ENCODE measurements at regions not wholly inside any gene's neighbourhood (a gene's known extent, or its start where the extent isn't known, plus 50 kb on each side); places are given as distances from the start of the nearest gene placed in this dataset.
"Not testable (repeated sequence)": the region's sequence is repeated elsewhere in the genome, so short reads cannot be mapped to it uniquely, and the experiment has no call there.

DNA sequence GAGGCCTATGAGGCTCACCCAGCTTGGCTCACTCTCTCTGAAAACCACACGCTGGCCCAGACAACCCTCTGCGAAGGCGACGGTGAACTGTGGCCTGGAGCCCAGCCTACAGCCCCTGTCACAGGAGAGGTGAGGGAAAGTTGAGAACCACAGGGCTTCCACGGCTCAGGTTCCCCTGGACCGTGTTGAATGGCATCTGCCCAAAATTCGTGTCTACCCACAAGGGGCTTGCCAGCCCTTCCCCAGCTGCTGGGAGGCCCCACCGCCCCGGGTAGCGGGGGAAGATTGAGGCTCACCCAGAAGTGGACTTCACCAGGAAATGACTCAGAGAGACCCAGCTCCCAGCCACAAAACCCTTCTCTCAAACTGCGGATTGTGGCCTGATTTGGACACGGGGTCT lies 197.1 kb downstream of the CTTN start:
- no peak for DNase-seq

DNA sequence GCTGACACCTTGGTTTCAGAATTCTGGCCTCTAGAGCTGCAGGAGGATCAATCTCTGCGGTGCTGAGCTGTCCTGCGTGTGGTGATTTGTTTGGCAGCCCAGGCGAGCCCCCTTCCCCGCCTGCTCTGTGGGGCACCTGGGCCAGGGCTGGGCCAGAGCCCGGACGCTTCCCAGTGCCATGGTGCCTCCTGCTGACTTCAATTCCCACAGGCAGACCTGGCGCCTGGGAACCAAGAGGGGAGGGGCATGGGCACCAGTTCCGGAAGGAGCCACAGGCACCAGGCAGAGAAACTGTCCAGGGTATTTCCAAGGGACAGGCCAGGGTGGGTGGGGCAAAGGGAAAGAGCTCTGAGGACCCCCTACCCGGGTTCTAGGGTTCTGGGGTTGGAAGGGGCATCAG lies 197.8 kb downstream of the CTTN start:
- DNase-seq, result no peak

DNA sequence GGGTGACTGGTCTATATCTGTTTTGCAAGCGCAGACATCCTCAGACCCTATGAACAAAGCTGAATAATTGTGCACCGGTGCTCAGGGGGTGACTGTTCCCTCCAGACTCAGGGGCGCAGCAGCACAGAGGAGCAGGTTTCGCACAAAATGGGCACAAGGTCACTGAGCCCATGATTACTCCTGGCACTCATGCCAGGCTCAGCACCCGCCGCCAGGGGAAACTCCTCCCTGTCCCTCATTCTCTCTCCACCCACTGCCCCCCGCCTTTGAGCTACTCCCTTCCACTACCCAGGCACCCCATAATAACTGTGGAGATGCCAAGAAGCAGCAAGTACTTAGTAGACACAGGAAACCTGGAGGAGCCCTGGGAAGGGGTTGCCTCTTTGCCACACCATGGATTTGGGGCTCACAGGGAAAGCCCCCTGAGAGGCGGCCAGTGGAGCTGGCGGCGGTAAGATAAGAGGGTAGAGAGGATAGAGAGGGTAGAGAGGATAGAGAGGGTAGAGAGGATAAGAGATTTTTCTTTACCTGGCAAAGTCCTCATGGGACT lies 198.8 kb downstream of the CTTN start:
- no peak for DNase-seq

DNA sequence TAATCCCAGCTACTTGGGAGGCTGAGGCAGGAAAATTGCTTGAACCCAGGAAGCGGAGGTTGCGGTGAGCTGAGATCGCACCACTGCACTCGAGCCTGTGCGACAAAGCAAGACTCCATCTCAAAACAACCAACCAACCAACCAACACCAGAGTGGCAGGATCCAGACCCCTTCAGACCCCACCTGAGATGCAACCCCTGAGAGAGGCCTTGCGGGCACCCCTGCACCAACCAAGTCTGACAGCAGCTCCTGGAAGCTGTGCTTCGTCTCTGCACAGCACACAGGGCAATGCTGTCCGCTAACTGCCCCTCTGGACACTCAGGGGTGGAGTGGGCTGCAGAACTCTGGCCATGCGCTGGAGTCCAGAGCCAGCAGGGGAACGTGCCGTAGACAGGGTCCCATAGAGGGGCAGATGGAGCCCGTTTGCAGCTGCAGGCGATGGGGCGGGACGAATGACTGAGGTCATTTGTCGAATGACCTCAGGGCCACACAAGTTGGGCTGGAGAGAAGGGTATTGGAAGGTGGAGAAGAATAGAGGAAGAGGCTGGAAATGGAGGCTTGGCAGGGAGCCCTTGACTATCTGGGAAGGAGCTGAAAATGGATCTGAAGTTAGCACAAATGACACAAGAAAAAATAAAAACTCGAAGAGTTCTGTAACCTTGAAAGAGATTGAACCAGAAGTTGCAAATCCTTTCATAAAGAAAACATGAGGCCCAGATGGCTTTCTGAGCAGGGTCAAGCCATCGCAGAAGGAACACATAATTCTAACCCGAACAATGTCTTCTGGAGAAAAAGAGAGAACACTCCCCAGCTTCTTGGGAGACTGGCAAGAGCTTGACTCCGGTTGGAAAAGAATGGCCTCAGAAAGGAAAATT lies 199.7 kb downstream of the CTTN start:
- no peak for DNase-seq

DNA sequence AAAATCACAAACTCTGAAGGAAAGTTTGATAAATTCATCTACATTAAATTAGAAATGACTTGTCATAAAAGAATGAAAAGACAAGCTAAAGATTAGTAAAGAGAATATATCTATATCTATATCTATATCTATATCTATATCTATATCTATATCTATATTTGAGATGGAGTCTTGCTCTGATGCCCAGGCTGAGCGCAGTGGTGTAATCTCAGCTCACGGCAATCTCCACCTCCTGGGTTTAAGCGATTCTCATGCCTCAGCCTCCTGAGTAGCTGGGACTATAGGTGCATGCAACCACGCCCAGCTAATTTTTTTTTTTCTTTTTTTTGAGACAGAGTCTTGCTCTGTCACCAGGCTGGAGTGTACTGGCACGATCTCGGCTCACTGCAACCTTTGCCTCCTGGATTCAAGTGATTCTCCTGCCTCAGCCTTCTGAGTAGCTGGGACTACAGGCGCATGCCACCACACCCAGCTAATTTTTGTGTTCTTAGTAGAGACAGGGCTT lies 202.6 kb downstream of the CTTN start:
- DNase-seq, result not testable (repeated sequence)

DNA sequence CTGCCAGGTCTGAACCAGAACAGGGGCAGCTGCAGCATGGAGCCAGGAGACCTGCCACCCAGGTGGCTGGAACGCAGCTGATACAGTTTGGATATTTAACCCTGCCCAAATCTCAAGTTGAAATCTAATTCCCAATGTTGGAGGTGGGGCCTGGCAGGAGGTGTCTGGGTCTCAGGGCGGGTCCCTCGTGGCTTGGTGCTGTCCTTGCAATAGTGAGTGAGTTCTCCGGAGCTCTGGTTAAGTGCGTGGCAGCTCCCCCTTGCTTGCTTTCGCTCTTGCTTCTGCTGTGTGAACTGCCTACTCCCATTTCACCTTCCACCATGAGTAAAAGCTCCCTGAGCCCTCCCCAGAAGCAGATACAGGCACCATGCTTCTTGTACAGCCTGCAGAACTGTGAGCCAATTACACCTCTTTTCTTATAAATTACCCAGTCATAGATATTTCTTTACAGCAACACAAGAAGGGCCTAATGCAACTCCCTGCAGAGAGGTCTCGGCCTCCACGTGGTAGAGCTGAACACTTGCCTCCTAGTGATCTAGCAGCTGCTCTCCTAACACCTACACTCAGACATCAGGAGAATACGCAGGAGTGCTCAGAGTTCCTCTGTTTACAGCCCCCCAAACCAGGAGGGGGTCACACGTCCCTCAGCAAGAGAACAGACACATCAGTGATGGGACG lies 203.7 kb downstream of the CTTN start:
- no peak for DNase-seq

DNA sequence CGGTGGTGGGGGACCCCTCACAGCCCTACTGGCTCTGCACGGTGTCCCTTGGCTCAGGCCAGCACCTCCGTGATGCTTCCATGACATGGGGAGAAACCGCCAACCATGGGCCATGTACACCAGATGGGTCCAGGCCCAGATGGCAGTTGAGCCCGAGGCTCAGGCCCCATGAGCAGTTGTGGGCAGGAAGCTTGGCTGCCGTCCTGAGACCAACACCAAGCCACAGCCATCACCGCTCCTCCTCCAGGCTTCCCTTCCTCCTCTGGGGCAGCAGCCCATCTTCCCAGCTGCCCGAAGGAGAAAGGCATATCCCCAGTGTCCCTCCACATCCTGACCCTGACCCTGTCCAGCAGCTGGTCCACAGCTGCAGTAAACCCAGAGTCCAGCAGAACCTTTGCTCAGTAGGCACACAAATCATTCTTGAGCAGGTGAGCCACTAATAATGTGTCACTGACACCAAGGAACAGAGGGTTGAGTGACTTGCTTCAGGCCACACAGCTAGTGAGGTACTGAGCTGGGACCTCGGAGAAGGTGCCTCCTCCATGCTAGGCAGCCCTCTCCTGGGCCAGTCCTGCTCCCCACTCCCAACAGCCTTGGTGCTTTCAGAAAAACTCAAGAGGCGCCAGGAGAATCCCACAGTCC lies 204.9 kb downstream of the CTTN start:
- DNase-seq, result no peak

DNA sequence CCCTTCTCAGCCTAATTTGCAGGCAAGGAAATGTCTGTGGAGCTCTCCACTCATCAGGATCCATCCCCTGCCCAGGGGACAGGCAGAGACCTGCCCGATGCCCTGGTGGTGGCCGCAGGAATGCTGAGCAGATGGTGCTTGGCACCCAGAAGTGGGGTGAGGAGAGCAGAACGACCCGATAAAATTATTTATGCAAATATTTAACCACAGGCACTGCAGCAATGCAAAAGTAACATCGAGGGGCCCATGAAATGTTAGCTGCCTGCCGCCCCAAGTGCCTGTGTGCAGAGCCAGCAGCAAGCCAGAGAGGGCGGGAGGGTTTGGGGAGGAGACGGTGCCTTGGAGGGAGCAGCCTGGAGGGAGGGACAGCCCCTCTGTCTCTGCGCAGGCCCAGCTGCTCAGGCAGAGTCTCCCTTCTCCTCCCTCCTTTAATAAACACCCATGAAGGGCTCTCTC lies 205.5 kb downstream of the CTTN start:
- DNase-seq, result no peak

DNA sequence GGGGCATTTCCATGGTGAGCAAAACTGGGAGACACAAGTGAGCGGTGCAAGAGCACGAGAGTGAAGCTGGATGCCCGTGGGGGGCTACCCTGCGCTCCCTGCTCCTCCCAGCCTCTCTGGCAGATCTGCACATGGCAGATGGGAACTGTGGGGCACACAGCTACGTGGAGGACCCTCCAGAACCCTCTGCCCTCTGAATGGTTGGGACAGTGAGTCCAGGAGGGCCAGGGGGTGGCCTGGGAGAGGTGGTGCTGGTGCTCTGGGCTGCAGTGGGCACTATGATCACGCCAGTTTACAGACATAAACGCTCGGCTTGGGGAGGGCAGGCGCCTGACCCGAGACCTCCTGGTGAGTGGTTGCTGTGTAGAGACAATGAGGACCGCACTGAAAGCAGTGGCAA lies 205.9 kb downstream of the CTTN start:
- no peak for DNase-seq

DNA sequence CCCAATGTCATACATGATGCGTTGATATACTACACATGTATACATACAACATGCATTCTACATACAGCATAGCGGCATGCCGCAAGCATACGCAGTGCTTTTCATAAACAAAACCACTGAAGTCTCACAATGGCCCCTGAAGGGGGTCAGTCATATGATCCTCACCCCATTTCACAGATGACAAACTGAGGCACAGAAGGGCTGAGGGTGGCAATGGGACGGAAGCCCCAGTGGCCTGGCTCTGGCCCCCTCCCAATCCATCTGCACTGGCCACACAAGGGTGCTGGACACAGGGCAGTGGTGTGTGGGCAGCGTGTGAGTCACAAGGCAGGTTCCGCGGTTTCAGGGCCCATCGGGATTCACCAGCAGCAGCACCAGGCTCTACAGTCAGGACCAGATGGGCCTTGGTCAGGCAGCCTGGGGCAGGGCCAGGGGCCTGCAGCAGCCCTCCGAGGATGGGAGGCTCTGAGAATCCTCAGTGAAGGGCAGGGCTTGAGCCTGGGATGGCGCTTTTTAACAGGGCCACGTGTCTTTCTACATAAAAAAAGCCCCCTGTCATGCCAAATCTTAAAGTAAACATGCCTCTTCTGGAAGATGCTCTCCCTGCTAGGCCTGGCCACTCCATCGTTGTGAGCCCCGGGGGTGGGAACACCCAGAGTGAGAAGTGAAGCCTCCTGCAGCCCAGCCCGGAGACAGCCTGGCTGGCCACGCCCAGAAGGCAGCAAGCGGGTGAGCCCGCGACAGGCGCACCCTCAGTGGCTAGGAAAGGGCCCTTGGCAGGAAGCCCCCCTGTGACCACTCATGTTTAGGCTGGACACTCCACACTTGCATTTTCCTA lies 206.5 kb downstream of the CTTN start:
- DNase-seq, result no peak

DNA sequence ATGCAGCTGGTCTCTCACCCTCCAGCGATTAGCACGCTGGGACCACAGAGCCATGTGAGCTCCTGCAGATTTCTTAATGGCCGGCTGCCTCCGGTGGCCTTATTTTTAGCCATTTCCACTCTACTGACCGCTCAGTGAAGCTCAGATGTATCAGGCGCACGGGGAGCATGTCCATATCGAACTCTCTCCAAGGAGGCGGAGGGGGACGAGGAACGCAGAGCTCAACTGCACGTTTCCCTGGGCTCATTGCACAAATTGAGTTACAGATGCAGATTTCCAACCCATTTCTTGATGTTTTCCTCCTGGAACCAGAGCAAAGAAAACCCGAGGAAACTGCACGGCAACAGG lies 207.1 kb downstream of the CTTN start:
- DNase-seq, result no peak

DNA sequence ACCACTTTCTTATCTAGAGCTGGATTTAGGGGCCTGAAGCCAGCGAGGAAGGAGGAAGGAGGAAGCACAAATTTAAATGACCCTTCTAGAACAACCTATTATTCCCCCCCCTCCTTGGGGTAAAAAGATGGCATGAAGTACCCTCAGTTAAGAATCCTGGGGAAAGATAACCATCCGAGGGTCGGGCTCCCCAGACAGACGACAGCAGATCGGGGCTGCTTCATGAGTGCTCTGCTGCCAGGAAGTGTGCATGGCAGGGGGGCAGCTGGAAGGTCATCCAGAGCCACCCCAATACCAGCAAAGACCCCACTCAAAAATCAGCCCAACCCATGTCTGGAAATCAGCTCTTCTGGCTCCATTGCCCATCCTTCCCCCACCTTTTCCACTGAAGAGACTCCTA lies 207.5 kb downstream of the CTTN start:
- no peak for DNase-seq

DNA sequence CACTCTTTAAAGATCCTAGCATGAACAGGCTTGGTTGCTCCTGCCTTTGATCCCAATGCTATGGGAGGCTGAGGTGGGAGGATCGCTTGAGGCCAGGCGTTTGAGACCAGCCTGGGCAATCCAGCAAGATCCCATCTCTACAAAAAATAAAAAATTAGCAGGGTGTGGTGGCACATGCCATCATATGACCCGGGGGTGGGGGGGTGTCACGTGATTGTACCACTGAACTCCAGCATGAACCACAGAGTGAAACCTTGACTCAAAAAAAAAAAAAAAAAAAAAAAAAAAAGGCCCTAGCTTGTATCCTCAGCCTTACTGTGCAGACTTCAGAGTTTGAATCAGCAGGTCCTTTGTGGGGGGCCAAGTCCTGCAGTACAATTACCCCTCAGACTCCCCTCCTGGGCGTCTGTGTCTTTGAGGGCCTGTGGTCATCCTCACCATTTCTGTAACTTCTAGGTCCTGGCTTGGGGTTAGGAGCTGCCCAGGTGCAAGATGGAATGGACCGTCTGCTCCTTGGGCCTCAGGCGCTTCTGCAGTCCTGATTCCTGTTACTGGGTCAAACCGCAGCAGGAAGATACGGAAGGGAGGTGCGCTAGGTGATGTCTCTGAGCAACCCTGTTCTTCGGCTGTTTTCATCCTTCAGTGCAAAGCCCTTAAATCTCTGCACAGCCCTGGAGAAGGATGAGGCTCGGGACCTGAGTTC lies 208.1 kb downstream of the CTTN start:
- DNase-seq, result no peak

DNA sequence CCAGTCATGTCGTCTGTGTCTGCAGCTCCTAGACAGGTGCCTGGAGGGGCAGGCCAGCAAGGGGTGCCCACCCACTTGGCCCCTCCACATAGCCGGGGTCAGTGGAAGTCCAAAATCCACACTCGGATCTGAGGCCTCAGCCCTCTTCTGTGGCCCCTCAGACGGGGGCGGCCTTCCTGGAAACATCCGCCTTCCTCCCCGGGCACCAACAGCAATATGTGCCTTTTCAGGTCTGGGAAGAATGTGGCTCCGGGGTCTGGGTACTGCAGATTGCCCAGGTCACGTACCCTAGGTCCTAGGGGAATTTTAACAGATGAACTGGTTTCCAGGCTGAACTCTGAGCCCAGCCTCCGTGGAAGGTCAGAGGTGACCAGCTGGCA lies 208.6 kb downstream of the CTTN start:
- no peak for DNase-seq

DNA sequence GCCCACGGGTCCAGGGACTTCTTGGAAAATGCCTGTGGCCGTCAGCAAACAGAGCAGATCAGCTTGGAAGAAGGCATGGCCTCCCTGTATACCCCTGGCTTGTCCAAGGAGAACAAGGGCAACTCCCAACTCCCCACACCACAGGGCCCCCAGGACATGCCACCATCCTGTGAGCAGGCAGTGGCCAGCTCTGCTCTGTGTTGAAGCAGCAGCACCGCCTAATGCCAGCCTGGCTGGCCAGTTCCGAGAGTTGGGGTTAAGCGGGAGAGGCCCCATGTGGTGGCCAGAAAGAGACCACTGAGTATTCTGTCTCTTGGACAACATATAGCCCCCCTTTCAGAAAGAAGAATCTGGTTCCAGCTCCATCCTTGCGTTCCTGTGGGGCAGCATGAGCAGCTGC lies 209.2 kb downstream of the CTTN start:
- no peak for DNase-seq

DNA sequence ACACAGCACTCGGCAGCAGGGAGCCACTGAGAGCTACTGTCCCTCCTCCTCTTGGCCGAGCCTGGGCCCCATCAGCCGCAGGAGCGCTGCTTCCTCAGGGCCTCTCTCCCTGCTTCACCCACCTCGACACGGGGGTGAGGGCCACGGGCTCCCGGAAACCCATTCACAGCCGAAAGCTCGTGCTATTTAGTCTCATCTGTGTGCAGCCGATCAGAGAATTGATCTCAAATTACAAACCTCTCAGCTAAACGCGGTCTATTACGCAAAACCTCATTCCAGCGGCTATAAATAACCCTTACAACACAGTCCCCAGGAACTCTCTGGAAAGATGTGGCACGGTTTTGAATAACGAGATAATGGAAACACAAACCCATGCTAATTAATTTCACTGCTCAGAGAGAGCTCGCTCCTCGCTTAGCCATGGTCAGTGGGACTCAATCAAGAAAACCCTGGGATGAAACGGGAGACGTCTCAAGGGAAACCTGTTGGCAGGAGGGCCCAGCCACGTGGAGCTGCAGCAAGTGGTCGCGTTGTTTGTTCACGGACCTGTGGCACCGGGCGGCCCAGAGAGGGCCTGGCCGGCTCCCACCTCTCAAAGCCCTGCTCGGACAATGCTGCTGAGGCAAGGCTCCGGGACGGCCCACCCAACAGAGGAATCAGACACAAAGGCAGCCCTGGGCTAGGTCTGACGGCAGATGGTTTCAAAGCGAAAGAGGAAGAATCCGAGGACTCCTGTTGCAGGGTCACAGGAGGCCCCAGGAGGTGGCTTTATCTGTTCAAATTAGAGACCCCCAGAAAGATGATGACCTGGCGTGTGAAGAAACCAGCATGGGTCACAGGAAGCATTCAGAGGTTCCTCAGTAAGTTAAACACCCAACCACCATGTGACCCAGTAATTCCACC lies 210.5 kb downstream of the CTTN start:
- no peak for DNase-seq

DNA sequence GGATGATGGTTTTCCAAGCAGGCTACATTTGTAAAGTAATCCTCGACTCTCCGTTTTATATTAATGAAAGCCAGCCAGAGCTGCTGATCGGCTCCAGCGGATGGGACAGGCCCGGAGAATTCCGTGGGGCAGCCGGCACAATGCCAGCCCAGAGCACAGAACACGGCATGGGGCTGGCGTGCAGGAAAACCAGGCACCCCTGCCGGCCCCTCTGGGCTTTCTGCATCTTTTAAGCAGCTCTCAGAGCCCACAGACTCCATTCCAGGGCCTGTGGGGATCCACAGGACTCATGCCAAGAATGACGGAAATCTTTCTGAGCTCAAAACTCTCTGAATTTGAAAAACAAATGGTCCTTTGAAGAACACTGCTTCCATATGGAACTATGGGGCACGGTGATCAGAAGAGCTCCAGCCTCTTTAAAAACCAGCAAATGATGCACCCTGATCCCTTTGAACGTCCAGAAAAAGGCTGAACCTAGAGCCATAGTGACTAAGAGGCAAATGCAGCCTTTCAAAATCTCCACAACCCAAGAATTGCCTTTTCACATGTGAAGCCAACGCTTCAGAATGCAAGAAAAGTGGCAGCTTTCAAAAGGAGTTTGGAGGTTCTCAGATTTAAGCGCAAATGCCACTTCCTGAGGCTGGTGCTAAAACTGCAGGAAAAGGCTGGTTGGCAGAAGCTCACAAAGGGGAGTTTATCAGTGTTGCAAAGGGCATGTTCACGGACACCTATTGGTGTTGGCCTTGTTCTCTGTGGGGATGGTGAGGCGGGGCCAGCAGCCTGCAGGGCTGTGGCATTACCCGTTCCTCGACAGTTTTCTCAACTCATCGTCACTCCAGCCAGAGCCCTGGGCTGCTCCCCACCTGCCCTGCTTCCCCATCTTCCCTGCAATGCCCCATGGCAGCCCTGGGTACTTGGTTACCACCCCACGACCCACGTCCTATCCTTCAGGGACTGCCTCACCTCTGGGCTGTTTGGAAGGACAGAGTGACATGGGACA lies 212.5 kb downstream of the CTTN start:
- DNase-seq, result no peak

DNA sequence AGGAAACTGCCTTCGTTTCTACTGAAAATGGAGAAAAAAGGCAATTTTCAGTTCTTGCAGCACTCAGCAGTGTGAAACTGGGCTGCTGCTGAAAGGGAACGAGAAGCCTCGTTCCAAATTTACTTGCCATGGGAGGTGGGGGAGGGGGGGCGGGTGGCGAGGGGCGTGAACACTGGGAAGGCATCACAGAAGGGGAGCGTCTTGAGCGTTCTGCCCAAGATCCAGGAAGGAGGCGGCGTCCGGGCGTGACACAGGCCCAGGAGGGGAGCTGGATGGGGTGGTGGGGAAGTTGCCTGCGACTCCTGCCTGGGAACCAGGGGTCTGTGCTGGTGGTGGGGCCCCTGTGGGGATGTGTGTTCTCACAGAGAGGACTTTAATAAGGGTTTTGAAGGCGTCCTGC lies 213.5 kb downstream of the CTTN start:
- no peak for DNase-seq

DNA sequence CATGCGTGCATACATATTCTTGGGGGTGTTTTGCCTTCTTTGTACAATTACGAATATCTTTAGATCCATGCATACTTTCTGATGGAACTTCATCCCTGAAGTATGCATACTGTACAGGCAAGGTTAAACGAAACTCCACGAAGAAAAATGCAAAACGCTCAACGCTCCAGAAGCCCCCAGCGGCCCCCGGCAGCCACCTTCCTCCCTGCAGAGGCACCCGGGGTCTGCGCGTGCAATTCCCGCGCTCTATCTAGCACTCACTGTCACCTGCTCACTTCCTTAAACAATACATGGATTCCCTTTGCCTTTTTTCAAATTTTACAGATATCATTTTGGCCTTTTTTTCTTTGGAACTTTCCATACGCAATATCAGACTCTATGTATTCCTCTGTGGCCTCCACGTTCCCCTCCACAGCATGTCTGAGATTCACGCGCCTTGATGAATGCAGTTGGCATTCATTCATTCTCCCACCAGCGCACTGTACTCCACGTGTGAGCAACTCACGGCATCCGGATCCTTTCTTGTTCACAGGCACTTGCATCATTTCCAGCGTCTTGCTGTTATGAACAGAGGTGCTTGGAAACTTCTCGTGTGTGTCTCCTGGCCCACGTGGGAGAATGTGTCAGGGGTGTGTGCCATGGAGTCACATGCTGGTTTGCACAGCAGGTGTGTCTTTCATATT lies 214.3 kb downstream of the CTTN start:
- no peak for DNase-seq

Measured in CD4-positive, alpha-beta T cell treated with Interleukin-12 subunit alpha and Interleukin-12 subunit beta, for 1 hour (primary cell).